Adrenal gland (tissue), 9 donors: ENCODE measurements at regions not wholly inside any gene's neighbourhood (a gene's known extent, or its start where the extent isn't known, plus 50 kb on each side); places are given as distances from the start of the nearest gene placed in this dataset.

Experiments used
- DNase-seq, 7 donors: peaks; one replicate each; pipeline ENCODE4 v3.0.0-alpha.2; 2019 to 2020
- H3K27ac ChIP-seq, 5 donors: fragments of 200-600 bp; sonication (generic) in 4 of 5; 1 replicate in 3 of 5; 2 replicates in 2 of 5; pipeline versions ENCODE4 v1.5.1 to v1.8.0; 2016 to 2020; ENCODE audit warnings: mild to moderate bottlenecking in 1 of 5
- H3K27me3 ChIP-seq: fragments of 200-600 bp; 2 replicates; pipeline ENCODE4 v1.8.0; 2021
- H3K36me3 ChIP-seq, 2 donors: fragments of 200-600 bp; replicated peaks in 1 of 2; 1 replicate in 1 of 2; 2 replicates in 1 of 2; pipeline versions ENCODE4 v1.5.1 to v1.8.0; 2018 to 2022
- H3K4me1 ChIP-seq, 2 donors: fragments of 200-600 bp; replicated peaks in 1 of 2; 1 replicate in 1 of 2; 2 replicates in 1 of 2; pipeline versions ENCODE4 v1.5.1 to v1.8.0; 2018 to 2021
- H3K4me3 ChIP-seq, 4 donors: fragments of 200-600 bp; sonication (generic) in 3 of 4; one replicate each; pipeline ENCODE4 v1.5.1; 2016 to 2018
- H3K9me3 ChIP-seq, 3 donors: fragments of 200-600 bp; sonication (generic) in 1 of 3; replicated peaks in 1 of 3; 1 replicate in 2 of 3; 2 replicates in 1 of 3; pipeline versions ENCODE4 v1.5.1 to v1.8.0; 2016 to 2021
- CTCF ChIP-seq, 6 experiments: fragments of 450-650 bp in 4 of 6; fragments of 200-600 bp in 2 of 6; sonication (generic) in 1 of 6; IDR thresholded peaks; 1 replicate in 5 of 6; 2 replicates in 1 of 6; pipeline versions ENCODE4 v1.5.1 to v1.8.0; 2016 to 2021; ENCODE audit warnings: antibody characterized with exemption in 6 of 6, mild to moderate bottlenecking in 2 of 6, moderate library complexity in 1 of 6
- POLR2A ChIP-seq, 2 donors: fragments of 450-650 bp; IDR thresholded peaks; one replicate each; pipeline ENCODE4 v1.6.1; 2017; ENCODE audit warnings: antibody characterized with exemption in 2 of 2, mild to moderate bottlenecking in 2 of 2, moderate library complexity in 1 of 2
- WGBS, 4 donors: extraction: QIAGEN DNeasy Blood & Tissue Kit in 2 of 4; methylation state at CpG; one replicate each; pipeline versions ENCODE4 v1.1.5 to v1.1.7; 2013 to 2017; 5-methylcytosine and 5-hydroxymethylcytosine counted together
- intact Hi-C, 2 donors: fragments of 100-400 bp; cut with DNase I; formaldehyde crosslinking; loops; one replicate each; pipeline versions ENCODE4 v1.14.1 to v1.15.0; 2022 to 2023
- donor health status: healthy with polysubstance abuse.
- donor health status: Bipolar disorder and iron deficiency.
- donor health status: DM: yes; HTN: yes; CAD: no.
- donor health status: DM: no; HTN: no; CAD: no.
- donor health status: DM: no; HTN: no; CAD: no.

GRCh38 chr10:53255661-53256205, 483.1 kb upstream of the MBL2 start:
- no peak for DNase-seq
- Histone ChIP-seq H3K9me3 (no peaks in the 10 kb centered on the region), H3K4me3 (no peak overlapping the region), H3K27me3 (no peaks in the 10 kb centered on the region), H3K27ac (no peak overlapping the region), H3K36me3 (no peaks in the 10 kb centered on the region), H3K4me1 (no peaks in the 10 kb centered on the region)
- intact Hi-C loops = no loop called here
- TF ChIP-seq POLR2A (IDR thresholded peaks at IDR 0.05) (no peak), CTCF (IDR thresholded peaks at IDR 0.05) (no peak)
- 55 to 70% (median 64%) methylated on average over 1 of the region's 1 CpG for WGBS, 4 donors

DNA sequence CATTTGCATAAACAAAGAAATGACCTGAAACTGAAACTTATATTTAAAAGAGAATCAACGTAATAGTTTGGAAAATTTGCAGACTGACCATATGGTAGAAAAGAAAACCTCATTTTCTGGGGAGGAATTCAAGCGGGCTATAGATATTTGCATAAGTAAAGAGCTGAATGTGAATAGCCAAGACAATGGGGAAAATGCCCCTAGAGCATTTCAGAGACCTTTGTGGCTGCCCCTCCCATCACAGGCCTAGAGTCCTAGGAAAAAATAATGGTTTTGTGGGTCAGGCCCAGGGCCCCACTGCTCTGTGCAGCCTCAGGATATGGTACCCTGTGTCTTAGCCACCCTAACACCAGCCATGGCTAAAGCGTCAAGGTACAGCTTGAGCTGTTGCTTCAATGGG, 480.6 kb upstream of the MBL2 start:
- intact Hi-C loops = no loop called here
- DNase-seq = no peak
- no peaks in the 10 kb centered on the region for H3K36me3 ChIP-seq
- no peaks in the 10 kb centered on the region for H3K4me1 ChIP-seq
- H3K9me3 ChIP-seq = no peaks in the 10 kb centered on the region
- no peaks in the 10 kb centered on the region for H3K27me3 ChIP-seq
- no peak overlapping the region for H3K4me3 ChIP-seq
- H3K27ac ChIP-seq = no peak overlapping the region
- WGBS, 4 donors = 60 to 84% (median 61%) methylated on average over 2 to 3 of the region's 3 CpGs
- TF ChIP-seq CTCF (IDR thresholded peaks at IDR 0.05) = no peak
- TF ChIP-seq POLR2A (IDR thresholded peaks at IDR 0.05) = no peak

DNA sequence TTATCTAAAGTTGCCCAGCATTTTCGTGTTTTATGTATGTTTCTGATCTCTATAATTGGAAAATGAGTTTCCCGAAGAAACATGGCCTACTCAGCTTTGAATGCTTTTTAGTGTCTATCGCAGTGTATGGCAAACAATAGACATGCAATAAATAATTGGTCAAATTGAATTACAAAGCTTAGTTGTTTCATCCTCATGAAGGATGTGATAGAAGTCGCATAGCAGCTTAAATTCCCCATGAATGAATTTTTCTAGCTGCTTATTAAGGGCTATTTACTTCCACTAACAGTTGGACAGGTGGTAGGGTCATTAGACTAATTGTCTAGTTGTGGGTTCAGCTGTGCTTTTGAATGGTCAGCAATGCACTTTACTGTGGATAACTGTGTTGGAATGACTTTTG, 467.3 kb upstream of the MBL2 start:
- H3K9me3 ChIP-seq = no peaks in the 10 kb centered on the region
- WGBS, 4 donors = 76 to 88% (median 81%) methylated on average over 4 of the region's 4 CpGs
- H3K36me3 ChIP-seq = no peaks in the 10 kb centered on the region
- DNase-seq = no peak
- H3K27ac ChIP-seq = no peak overlapping the region
- H3K27me3 ChIP-seq = no peaks in the 10 kb centered on the region
- no peak for TF ChIP-seq POLR2A (IDR thresholded peaks at IDR 0.05)
- no peak for TF ChIP-seq CTCF (IDR thresholded peaks at IDR 0.05)
- H3K4me1 ChIP-seq = no peaks in the 10 kb centered on the region
- no peak overlapping the region for H3K4me3 ChIP-seq
- intact Hi-C loops = no loop called here

DNA sequence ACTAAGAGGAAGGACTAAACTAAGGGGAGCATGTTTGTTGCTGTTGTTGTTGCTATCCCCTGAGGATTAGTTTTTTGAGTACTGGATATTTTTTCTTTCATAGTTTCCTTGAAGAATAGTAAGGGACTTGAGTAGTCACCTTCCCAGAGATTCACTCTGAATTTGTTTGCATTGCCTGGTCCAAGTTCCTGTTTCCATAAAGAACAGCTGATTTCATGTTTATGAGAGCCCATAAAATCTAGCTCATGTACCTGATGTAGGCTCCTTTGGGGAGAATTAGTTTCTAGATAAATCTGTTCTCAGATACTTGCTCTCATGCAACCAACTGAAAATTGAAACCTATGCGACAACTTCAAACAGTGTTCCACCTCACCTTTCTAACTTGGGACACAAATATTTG, 464.4 kb upstream of the MBL2 start:
- no peak overlapping the region for H3K4me3 ChIP-seq
- H3K4me1 ChIP-seq = no peaks in the 10 kb centered on the region
- no peaks in the 10 kb centered on the region for H3K27me3 ChIP-seq
- no peak for DNase-seq
- WGBS, 4 donors = 95 to 100% (median 98%) methylated on average over 1 of the region's 1 CpG
- H3K36me3 ChIP-seq = no peaks in the 10 kb centered on the region
- H3K9me3 ChIP-seq = no peaks in the 10 kb centered on the region
- no peak overlapping the region for H3K27ac ChIP-seq
- intact Hi-C loops = no loop called here
- TF ChIP-seq CTCF (IDR thresholded peaks at IDR 0.05) (no peak), POLR2A (IDR thresholded peaks at IDR 0.05) (no peak)
